ENCODE measurements at regions not wholly inside any gene's neighbourhood (a gene's known extent, or its start where the extent isn't known, plus 50 kb on each side); places are given as distances from the start of the nearest gene placed in this dataset.

- WGBS, 2 experiments (ENCODE audit: extremely low coverage in 1 of 2, insufficient coverage in 1 of 2, insufficient read length in 1 of 2, insufficient replicate concordance in 2 of 2, low coverage in 1 of 2, low lambda C conversion rate in 2 of 2, missing lambda C conversion rate in 1 of 2), result 90% methylated on average over 12 of the region's 17 CpGs; no CpG with 5 or more reads in 1 of the 2 experiments
- H4K5ac ChIP-seq (ENCODE audit: insufficient read length, low read depth, low read length), result no peak overlapping the region
- H2BK5ac ChIP-seq (ENCODE audit: low read depth, low read length), result no peak overlapping the region
- no peak overlapping the region for H3K4ac ChIP-seq (replicated peaks; ENCODE audit: insufficient read length, low read depth, low read length)
- no peak overlapping the region for H4K91ac ChIP-seq (replicated peaks; ENCODE audit: insufficient read length, low read length)
- no peak overlapping the region for H3K18ac ChIP-seq (ENCODE audit: extremely low read depth, low read length)
- no peaks in the 10 kb centered on the region for H3K79me1 ChIP-seq (ENCODE audit: low read depth, low read length)
- no peak overlapping the region for H2BK12ac ChIP-seq (ENCODE audit: low read depth, low read length)
- H3K36me3 ChIP-seq (ENCODE audit: control insufficient read depth in 2 of 4, insufficient read depth in 4 of 4, low read length in 3 of 4), result no peaks in the 10 kb centered on the region
- H3K14ac ChIP-seq (ENCODE audit: insufficient read length), result no peak overlapping the region
- no peak overlapping the region for H2AFZ ChIP-seq (ENCODE audit: low read length)
- no peak for FAIRE-seq
- POLR2A ChIA-PET (ENCODE audit: partially characterized antibody), result no interaction called here
- no peak overlapping the region for H3K27ac ChIP-seq (ENCODE audit: low read depth, low read length)
- H3K9ac ChIP-seq (replicated peaks in 1 of 4; ENCODE audit: extremely low read depth in 1 of 4, low read depth in 3 of 4, low read length in 3 of 4), result no peak overlapping the region
- CTCF ChIA-PET (ENCODE audit: partially characterized antibody), result no interaction called here
- no peak overlapping the region for H2BK20ac ChIP-seq (ENCODE audit: low read length)
- no peak overlapping the region for H3K56ac ChIP-seq (replicated peaks; ENCODE audit: insufficient read length, low read depth, low read length)
- H3K23me2 ChIP-seq (ENCODE audit: low read depth, low read length), result no peaks in the 10 kb centered on the region
- H4K20me1 ChIP-seq (replicated peaks in 1 of 2; ENCODE audit: control insufficient read depth in 1 of 2, insufficient read depth in 2 of 2, low read length in 2 of 2), result no peaks in the 10 kb centered on the region
- H2BK15ac ChIP-seq (ENCODE audit: low read length), result no peak overlapping the region
- no peak overlapping the region for H3K4me3 ChIP-seq (ENCODE audit: extremely low read depth in 1 of 4, insufficient read depth in 2 of 4, low read depth in 3 of 4, low read length in 4 of 4)
- H3K4me2 ChIP-seq (ENCODE audit: insufficient read depth in 1 of 2, low read depth in 2 of 2, low read length in 2 of 2), result no peak overlapping the region
- no peak overlapping the region for H2BK120ac ChIP-seq (replicated peaks; ENCODE audit: low read depth, low read length)
- no peak overlapping the region for H2AK5ac ChIP-seq (ENCODE audit: low read depth, low read length)
- no peaks in the 10 kb centered on the region for H3K9me3 ChIP-seq (ENCODE audit: insufficient read depth in 2 of 2, low read depth in 1 of 2, low read length in 1 of 2)
- DNase-seq (ENCODE audit: low read depth in 1 of 2, low spot score in 2 of 2), result no peak
- no peaks in the 10 kb centered on the region; a peak in 2 of 7 replicates for H3K27me3 ChIP-seq (replicated peaks in 1 of 4; ENCODE audit: control insufficient read depth in 3 of 4, extremely low read depth in 1 of 4, insufficient read depth in 3 of 4, low read length in 3 of 4)
- no peaks in the 10 kb centered on the region; a peak in 1 of 7 replicates for H3K4me1 ChIP-seq (replicated peaks in 1 of 4; ENCODE audit: control insufficient read depth in 3 of 4, insufficient read depth in 4 of 4, low read length in 3 of 4)
- H3K79me2 ChIP-seq (ENCODE audit: control insufficient read depth in 1 of 2, insufficient read depth in 2 of 2, low read length in 2 of 2), result no peaks in the 10 kb centered on the region
- H3K23ac ChIP-seq (ENCODE audit: insufficient read length), result no peak overlapping the region
- H4K8ac ChIP-seq (ENCODE audit: extremely low read depth, insufficient read depth, low read length), result no peak overlapping the region
- TF ChIP-seq CTCF (IDR thresholded peaks at IDR 0.05; ENCODE audit: control extremely low read depth in 1 of 3, insufficient read depth in 1 of 3, low read depth in 1 of 3, low read length in 3 of 3) (no peak), SUZ12 (IDR thresholded peaks at IDR 0.05; ENCODE audit: low read length) (no peak), POLR2A (IDR thresholded peaks at IDR 0.05; ENCODE audit: control extremely low read depth in 1 of 2, low read depth in 2 of 2, low read length in 2 of 2) (no peak), BRCA1 (IDR thresholded peaks at IDR 0.05; ENCODE audit: low read depth, low read length) (no peak), SP2 (IDR thresholded peaks at IDR 0.05; ENCODE audit: low read length) (no peak), CREB1 (IDR thresholded peaks at IDR 0.05) (no peak), SP1 (IDR thresholded peaks at IDR 0.05; ENCODE audit: low read depth, low read length) (no peak), KDM4A (IDR thresholded peaks at IDR 0.05; ENCODE audit: low read depth, low read length, severe bottlenecking) (no peak), RNF2 (IDR thresholded peaks at IDR 0.05; ENCODE audit: borderline replicate concordance, low read depth, low read length, missing control alignments, poor library complexity, severe bottlenecking) (no peak), SIX5 (IDR thresholded peaks at IDR 0.05; ENCODE audit: low read depth, low read length) (no peak), TAF7 (optimal IDR thresholded peaks at IDR 0.05; ENCODE audit: borderline replicate concordance, low read depth, low read length) (no peak), TBP (IDR thresholded peaks at IDR 0.05; ENCODE audit: low read depth, low read length) (no peak), CBX5 (IDR thresholded peaks at IDR 0.05; ENCODE audit: low read depth, low read length) (no peak), GABPA (IDR thresholded peaks at IDR 0.05; ENCODE audit: borderline replicate concordance, insufficient read depth, low read length) (no peak)
Observed at GRCh38 chr2:558302-558642, 118.9 kb downstream of the TMEM18 start.
